ENCODE measurements at regions not wholly inside any gene's neighbourhood (a gene's known extent, or its start where the extent isn't known, plus 50 kb on each side); places are given as distances from the start of the nearest gene placed in this dataset.

DNA sequence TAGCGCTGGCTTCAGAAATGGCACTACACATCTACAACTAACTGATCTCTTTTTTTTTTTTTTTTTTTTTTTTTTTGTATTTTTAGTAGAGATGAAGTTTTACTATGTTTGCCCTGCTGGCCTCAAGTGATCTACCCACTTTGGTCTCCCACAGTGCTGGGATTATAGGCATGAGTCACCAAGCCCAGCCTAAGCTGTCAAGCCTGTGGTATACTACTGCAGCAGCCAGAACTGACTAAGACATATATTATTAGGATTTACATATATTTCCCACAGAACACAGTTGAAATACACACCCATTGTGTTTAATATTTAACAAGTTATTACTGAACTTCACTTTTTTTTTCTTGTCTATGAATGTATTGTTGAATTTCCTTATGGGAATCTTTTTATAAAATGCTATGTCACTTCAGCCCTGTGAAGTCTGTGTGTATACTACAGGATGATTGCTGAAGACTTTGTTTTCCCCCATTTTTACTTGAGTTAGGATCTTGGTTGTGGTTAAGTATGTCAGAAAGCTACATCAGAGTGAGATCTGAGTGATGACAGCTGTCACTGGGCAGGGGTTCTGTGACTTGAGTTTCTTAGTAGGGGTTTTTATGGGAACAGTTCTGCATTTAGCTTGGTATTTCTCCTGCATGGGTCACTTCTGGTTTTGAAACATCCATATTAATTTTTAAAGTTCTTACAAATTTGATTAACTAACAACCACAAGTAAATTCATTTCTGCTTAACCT lies 481.5 kb downstream of the CDY2B start:
- TF ChIP-seq ZNF274 (IDR thresholded peaks at IDR 0.05; ENCODE audit: low read depth, low read length) (no peak), SUZ12 (IDR thresholded peaks at IDR 0.05; ENCODE audit: extremely low read depth, insufficient read depth, insufficient read length) (no peak), YY1 (IDR thresholded peaks at IDR 0.05; ENCODE audit: insufficient read depth, insufficient read length) (no peak)

Data from NT2/D1 (cell line).